ENCODE measurements at regions not wholly inside any gene's neighbourhood (a gene's known extent, or its start where the extent isn't known, plus 50 kb on each side); places are given as distances from the start of the nearest gene placed in this dataset.
"Not testable (repeated sequence)": the region's sequence is repeated elsewhere in the genome, so short reads cannot be mapped to it uniquely, and the experiment has no call there.

GRCh38 chr2:111606632-111607031, 277.4 kb downstream of the ANAPC1 start:
- TF ChIP-seq CTCF (conservative IDR thresholded peaks at IDR 0.05; ENCODE audit: low read depth, low read length); EZH2 (IDR thresholded peaks at IDR 0.05; ENCODE audit: low read length, unreplicated experiment); EZH2phosphoT487 (IDR thresholded peaks at IDR 0.05; ENCODE audit: borderline replicate concordance, low read length): not testable (repeated sequence)

Data from PC-3 (cell line).